GM18526 (cell line): ENCODE measurements at regions not wholly inside any gene's neighbourhood (a gene's known extent, or its start where the extent isn't known, plus 50 kb on each side); places are given as distances from the start of the nearest gene placed in this dataset.

Experiments
- POLR2A ChIP-seq: IDR thresholded peaks from 3 replicates; pipeline ENCODE4 v1.6.1; 2011; ENCODE audit not compliant: insufficient read length; ENCODE audit errors: extremely low read depth

GRCh38 chr2:242027676-242028450 is 158.3 kb downstream of the RTP5 start:
- no peak for TF ChIP-seq POLR2A

GRCh38 chr2:242029422-242030225 is 160.1 kb downstream of the RTP5 start:
- TF ChIP-seq POLR2A = no peak

GRCh38 chr2:242030226-242030575 is 160.7 kb downstream of the RTP5 start:
- TF ChIP-seq POLR2A = no peak

GRCh38 chr2:242030858-242031257 is 161.3 kb downstream of the RTP5 start:
- TF ChIP-seq POLR2A = no peak

DNA sequence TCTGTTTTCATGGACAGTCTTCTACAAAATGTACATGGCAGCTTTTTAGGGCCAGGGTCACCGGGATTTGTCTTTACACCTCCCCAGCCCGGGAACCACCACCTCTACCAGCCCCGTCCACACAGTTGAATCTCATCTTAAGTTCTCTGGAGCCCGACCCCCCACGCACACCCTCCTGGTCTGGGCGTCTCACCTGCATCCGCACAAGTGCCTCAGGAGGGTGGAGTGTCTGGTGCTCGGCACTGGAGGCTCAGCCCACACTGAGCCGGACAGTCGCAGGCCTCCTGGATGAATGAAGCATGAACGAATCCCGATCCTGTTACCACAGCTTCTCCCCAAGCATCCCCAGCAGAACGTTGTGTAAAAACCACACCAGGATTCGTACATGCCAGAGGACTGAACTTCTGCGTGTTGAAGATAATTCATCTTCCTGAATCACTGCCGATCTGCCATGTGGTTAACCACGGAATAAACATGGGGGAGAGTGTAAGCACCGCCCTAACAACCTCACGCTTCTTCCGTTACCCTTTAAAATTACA is 162.0 kb downstream of the RTP5 start:
- no peak for TF ChIP-seq POLR2A

DNA sequence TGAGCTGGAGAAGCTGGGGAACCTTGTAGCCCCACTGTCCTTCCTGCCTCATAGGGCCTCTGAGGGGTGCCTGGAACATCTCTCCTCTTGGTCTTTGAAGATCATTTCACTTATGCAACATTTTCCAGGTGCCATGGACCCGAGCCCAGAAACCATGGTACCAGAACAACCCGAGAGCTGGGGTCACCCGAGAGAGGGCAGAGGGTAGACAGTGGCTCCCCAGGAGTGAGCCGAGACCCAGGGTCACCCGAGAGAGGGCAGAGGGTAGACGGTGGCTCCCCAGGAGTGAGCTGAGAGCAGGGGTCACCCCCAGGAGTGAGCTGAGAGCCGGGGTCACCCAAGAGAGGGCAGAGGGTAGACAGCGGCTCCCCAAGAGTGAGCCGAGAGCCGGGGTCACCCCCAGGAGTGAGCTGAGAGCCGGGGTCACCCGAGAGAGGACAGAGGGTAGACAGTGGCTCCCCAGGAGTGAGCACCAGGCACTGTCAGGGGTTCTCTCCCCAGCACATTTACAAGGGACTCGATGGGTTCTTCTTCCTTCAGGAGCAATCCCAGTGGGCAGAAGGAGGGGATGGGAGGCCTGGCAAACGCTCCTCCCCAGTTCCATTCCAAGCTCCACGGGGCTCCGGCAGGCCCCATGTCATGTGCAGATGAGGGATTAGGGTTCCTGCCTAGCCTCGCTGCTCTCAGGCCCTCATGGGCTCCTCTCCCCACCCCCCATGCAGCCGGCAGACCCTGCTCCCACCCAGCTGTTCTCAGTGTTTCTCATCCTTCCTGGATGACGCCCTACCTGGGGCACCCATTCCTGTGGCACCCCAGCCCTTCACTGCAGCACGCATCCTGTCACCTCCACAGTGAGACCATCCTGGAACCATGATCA is 163.5 kb downstream of the RTP5 start:
- no peak for TF ChIP-seq POLR2A

DNA sequence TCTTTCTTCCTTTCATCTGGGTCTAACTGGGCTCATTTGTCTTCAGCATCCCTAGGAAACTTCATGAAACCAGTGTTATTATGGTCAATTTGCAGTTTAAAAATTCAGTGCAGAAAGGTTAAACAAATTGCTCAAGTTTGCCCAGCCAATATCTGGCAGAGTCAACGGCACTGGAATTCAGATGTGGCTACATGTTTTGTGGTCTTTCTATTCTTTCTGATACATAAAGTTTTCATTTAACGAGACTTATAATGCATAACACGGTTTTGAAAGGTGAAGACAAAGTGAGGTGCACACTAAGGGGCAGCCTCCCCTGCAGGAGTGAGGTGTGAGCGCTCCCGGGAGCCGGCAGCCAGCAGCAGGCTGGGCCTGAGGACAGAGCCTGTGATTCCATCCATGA is 164.6 kb downstream of the RTP5 start:
- TF ChIP-seq POLR2A = no peak

DNA sequence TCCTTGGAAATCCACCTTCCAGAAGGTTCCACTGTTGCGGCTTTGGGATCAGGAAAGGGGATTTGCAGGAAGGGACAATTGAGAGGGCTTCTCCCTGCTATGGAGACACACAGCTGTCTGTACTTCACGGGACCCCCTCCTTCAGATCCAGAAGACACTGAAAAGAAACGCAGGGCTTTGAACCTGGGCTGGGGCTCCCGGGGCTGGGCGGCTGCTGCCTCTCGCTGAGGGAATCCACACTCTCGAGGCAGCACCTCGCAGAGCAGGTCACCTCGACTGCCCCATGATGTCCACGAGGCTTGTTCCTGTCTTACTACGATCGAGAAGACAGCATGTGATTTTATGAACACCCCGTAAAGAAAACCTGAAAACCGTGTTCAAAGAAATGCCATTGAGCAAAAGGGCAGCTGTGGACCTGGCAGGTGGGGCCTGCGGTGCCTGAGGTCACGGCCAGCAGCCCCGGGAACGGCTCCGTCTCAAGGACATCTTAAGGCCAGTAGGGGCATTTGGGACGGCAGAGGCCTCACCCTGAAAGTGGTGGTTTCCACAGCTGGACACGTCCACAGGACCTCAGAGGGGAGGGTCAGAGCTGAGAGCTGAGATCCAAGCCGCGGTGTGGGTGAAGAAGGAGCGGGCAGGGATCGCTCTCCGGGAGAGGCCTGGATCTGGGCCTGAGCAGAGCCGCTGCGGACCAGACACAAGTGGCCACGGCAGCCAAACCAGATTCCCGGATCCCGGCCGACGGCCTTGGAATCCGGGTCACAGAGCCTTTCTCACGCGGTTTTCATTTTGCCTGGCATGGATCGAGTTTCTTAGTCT is 165.7 kb downstream of the RTP5 start:
- TF ChIP-seq POLR2A = no peak

DNA sequence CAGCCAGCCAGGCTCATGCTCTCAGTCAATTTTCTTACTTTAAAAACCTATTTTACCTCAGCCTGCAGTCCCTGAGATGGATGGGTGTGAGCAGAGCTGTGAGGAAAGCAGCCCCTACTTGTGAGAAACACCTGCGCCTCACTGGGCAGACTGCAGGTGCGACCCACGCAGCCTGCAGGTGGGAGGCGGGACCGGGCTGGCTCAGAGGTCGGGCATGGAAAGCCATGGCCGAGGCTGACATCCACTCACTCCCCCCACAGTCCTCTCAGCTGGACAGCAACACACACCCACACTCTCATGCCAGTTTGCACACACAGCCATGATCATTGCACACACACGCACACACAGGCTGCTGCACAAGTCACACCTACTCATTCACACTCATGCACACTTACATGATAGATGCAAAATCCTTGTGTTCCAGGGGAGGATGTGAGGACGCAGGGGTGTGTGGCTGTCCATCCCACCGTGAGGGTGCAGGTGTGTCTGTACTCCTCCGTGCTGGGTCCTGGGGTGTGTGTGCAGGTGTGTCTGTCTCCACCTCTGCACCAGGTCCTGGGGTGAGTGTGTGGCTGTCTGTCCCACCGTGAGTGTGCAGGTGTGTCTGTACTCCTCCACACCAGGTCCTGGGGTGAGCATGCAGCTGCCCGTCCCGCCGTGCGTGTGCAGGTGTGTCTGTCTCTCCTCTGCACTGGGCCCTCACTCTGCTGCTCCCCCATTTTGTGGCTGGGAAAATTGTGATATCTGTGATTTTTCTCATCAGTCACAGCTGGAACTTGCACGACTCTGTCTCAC is 166.5 kb downstream of the RTP5 start:
- no peak for TF ChIP-seq POLR2A

GRCh38 chr2:242036653-242036950 is 167.1 kb downstream of the RTP5 start:
- TF ChIP-seq POLR2A = no peak

DNA sequence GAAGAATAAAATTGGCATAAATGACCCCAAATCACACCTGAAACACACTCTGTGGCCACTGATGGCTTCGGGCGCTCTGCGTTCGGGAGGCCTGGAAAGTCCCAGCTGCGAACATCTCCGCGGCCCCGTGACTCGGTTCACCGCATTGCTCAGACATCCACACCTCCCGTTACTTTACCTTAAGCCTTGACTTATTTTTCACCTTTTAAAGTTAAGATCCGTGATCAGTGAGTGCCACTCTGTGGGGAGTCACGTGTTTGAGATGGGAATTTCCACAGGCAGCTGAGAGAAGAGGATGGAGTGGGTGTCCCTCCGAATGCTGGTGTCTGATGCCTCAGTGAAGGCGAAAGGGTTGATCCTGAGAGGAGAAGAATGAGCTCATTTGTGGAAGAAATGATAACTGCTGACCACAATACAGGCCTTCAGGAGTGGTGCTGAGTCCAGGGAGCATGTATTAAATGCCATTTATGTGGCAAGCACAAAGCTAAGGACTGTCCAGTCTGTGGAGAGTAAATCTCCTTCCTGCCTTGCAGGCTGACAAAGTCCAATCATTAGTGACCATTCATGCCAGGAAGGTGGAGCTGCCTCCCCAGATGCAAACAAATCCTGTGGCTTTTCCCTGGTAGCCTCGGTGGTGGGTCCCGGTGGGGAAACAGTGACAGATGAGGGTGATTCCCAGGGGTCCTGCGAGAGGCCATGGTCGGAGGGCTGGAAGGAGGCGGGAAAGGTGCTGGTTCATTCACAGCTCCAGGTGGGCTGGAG is 168.8 kb downstream of the RTP5 start:
- TF ChIP-seq POLR2A = no peak

GRCh38 chr2:242038928-242039341 is 169.4 kb downstream of the RTP5 start:
- TF ChIP-seq POLR2A = no peak

GRCh38 chr2:242040303-242040655 is 170.8 kb downstream of the RTP5 start:
- no peak for TF ChIP-seq POLR2A

DNA sequence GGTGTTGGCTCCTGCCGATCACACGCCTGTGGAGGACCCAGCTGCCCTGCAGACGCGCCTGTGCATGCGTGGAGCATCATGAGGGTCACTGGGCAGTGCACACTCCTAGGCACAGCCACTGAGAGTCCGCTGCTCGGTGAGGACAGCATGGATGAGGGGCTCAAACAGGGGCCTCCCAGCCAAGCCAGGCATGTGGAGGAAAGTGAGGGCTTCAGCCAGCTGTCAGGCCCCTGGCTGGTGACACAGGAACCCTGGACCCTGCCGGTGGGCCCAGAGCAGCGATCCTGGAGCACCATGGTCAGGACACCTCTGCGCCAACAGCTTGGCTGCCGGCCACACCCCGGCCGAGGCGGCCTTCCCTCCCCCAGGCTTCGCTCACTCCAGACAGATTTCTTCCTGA is 171.2 kb downstream of the RTP5 start:
- no peak for TF ChIP-seq POLR2A

GRCh38 chr2:242041816-242042215 is 172.3 kb downstream of the RTP5 start:
- TF ChIP-seq POLR2A = no peak
